ENCODE measurements at regions not wholly inside any gene's neighbourhood (a gene's known extent, or its start where the extent isn't known, plus 50 kb on each side); places are given as distances from the start of the nearest gene placed in this dataset.

DNA sequence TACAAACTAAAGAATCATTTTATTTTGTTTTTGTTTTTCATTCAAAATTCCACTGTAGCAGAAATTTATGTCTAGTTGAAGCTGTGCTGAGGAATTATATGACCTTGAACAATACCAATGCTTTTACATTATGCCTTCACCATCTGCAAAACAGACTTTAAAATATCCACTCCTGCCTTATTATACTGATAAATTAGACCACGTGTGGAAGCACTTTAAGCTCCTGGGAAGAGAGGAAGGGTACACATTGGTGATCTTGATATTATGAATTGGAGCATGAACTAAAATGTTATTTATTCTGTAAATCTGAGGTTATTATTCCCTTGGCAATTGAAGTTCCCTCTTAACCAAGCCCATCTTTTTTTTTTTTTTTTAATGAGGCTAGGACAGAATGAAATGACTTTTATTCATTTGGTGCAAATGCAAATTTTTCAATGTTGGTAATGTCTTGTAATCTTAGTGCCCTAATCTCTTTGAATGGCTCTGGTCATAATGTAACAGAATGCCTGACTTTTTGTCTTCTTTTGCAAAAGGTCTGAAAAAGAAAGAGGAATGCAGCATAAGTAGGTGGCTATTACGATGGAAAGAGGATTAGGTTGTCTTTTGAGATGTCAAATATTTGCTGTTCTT is 139.9 kb upstream of the COBL start:
- H3K9me3 ChIP-seq = no peaks in the 10 kb centered on the region
- TF ChIP-seq, protein P1, sequence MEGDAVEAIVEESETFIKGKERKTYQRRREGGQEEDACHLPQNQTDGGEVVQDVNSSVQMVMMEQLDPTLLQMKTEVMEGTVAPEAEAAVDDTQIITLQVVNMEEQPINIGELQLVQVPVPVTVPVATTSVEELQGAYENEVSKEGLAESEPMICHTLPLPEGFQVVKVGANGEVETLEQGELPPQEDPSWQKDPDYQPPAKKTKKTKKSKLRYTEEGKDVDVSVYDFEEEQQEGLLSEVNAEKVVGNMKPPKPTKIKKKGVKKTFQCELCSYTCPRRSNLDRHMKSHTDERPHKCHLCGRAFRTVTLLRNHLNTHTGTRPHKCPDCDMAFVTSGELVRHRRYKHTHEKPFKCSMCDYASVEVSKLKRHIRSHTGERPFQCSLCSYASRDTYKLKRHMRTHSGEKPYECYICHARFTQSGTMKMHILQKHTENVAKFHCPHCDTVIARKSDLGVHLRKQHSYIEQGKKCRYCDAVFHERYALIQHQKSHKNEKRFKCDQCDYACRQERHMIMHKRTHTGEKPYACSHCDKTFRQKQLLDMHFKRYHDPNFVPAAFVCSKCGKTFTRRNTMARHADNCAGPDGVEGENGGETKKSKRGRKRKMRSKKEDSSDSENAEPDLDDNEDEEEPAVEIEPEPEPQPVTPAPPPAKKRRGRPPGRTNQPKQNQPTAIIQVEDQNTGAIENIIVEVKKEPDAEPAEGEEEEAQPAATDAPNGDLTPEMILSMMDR (IDR thresholded peaks at IDR 0.05) = no peak
- TF ChIP-seq POLR2A (IDR thresholded peaks at IDR 0.05) (no peak), EP300 (IDR thresholded peaks at IDR 0.05) (no peak)
- H3K4me1 ChIP-seq (ENCODE audit: insufficient read depth) = peaks cover 7% of the 10 kb centered on the region
- H3K27me3 ChIP-seq = no peaks in the 10 kb centered on the region
- no peak overlapping the region for H3K4me3 ChIP-seq
- intact Hi-C loops (cut with DNase I) = no loop called here
- no peaks in the 10 kb centered on the region for H3K36me3 ChIP-seq
- DNase-seq = no peak
- 40 to 52% (median 43%) methylated on average over 2 of the region's 2 CpGs for WGBS, 3 donors
- no peak overlapping the region for H3K27ac ChIP-seq

DNA sequence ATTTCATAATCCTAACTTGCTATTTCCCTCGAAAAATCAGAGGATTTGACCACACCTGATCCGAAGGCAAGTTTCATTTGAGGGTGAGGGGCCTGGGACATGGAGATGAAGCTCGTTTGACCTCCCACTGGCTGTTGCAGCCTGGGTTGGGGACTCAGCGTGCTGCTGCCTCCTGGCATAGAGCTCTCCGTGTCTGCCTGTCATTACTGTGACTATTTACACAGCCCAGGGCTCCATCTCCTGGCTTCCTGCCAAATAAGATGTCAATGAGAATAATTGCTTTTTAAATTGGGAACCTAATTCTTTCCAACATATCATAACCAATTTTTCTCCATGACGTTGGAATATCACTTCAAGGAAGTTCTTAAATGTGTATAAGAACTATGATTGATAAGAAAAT is 139.3 kb upstream of the COBL start:
- Histone ChIP-seq H3K4me1 (ENCODE audit: insufficient read depth) (peaks cover 7% of the 10 kb centered on the region), H3K27me3 (no peaks in the 10 kb centered on the region), H3K36me3 (no peaks in the 10 kb centered on the region), H3K9me3 (no peaks in the 10 kb centered on the region), H3K27ac (no peak overlapping the region), H3K4me3 (no peak overlapping the region)
- TF ChIP-seq, protein P1 (IDR thresholded peaks at IDR 0.05) = no peak
- TF ChIP-seq POLR2A (IDR thresholded peaks at IDR 0.05) = no peak
- TF ChIP-seq EP300 (IDR thresholded peaks at IDR 0.05) = no peak
- WGBS, 3 donors = 46 to 58% (median 53%) methylated on average over 6 of the region's 6 CpGs
- no peak for DNase-seq
- intact Hi-C loops (cut with DNase I) = no loop called here

DNA sequence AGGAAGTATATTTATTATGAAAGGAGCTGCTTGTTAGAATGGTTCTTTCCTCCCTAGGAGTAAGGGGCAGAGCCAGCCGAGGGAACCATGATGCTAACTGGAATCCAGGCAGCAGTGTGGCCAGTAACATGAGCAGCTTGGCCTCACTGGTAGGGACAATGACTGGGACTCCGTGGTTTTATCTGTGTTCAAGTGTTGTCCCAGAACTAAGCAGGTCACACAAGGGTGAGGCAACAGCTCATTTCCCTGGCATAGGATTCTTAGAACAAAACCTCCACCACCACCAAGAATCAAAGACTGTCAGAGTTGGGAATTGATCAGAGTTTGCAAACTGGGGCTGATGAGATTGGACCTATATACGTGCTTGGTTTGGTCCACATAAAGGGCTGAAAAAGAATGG is 138.9 kb upstream of the COBL start:
- Histone ChIP-seq H3K36me3 (no peaks in the 10 kb centered on the region), H3K4me3 (no peak overlapping the region), H3K27ac (no peak overlapping the region), H3K27me3 (no peaks in the 10 kb centered on the region), H3K9me3 (no peaks in the 10 kb centered on the region), H3K4me1 (ENCODE audit: insufficient read depth) (peaks cover 5% of the 10 kb centered on the region)
- WGBS, 3 donors = 71 to 80% (median 72%) methylated on average over 3 of the region's 3 CpGs
- intact Hi-C loops (cut with DNase I) = no loop called here
- no peak for DNase-seq
- TF ChIP-seq POLR2A (IDR thresholded peaks at IDR 0.05) (no peak), EP300 (IDR thresholded peaks at IDR 0.05) (no peak)
- TF ChIP-seq, protein P1 (IDR thresholded peaks at IDR 0.05) = no peak

- H3K27me3 ChIP-seq = no peaks in the 10 kb centered on the region
- no peaks in the 10 kb centered on the region for H3K9me3 ChIP-seq
- no peak for DNase-seq
- no peak overlapping the region for H3K27ac ChIP-seq
- TF ChIP-seq POLR2A (IDR thresholded peaks at IDR 0.05) (no peak), EP300 (IDR thresholded peaks at IDR 0.05) (no peak)
- TF ChIP-seq, protein P1 (IDR thresholded peaks at IDR 0.05) = no peak
- H3K4me3 ChIP-seq = no peak overlapping the region
- H3K36me3 ChIP-seq = no peaks in the 10 kb centered on the region
- WGBS, 3 donors = 71 to 75% (median 73%) methylated on average over 3 of the region's 3 CpGs
- intact Hi-C loops (cut with DNase I) = no loop called here
- H3K4me1 ChIP-seq (ENCODE audit: insufficient read depth) = peaks cover 5% of the 10 kb centered on the region
Observed at GRCh38 chr7:51455086-51455485, 138.5 kb upstream of the COBL start.
